ENCODE measurements at regions not wholly inside any gene's neighbourhood (a gene's known extent, or its start where the extent isn't known, plus 50 kb on each side); places are given as distances from the start of the nearest gene placed in this dataset.

- no peak for TF ChIP-seq ZNF354C (tag by site-specific recombination; IDR thresholded peaks at IDR 0.05; ENCODE audit: borderline replicate concordance, low read depth)
- TF ChIP-seq CTCF (tag by site-specific recombination; IDR thresholded peaks at IDR 0.05), result no peak
- TF ChIP-seq ZNF155 (tag by site-specific recombination; IDR thresholded peaks at IDR 0.05), result no peak
- no peak for TF ChIP-seq ZNF146 (tag by site-specific recombination; IDR thresholded peaks at IDR 0.05)
- no peak for TF ChIP-seq ZBTB1 (tag by site-specific recombination; IDR thresholded peaks at IDR 0.05)
- TF ChIP-seq ZNF19 (tag by site-specific recombination; IDR thresholded peaks at IDR 0.05; ENCODE audit: low read depth), result no peak
- no peak for TF ChIP-seq REST (tag by site-specific recombination; IDR thresholded peaks at IDR 0.05)
- TF ChIP-seq ZNF426 (tag by site-specific recombination; IDR thresholded peaks at IDR 0.05), result no peak
- TF ChIP-seq ZNF274 (IDR thresholded peaks at IDR 0.05; ENCODE audit: low read length), result no peak
- no peak for TF ChIP-seq ZNF274 (tag by site-specific recombination; IDR thresholded peaks at IDR 0.05; ENCODE audit: borderline replicate concordance)
Measured at GRCh38 chr2:216300906-216301305, 71.4 kb downstream of the MARCHF4 start.
